ENCODE measurements at regions not wholly inside any gene's neighbourhood (a gene's known extent, or its start where the extent isn't known, plus 50 kb on each side); places are given as distances from the start of the nearest gene placed in this dataset.
A peak's percentile ranks its signal among the peaks of the same experiment; 100 is the strongest.

- Histone ChIP-seq H3K79me1 (ENCODE audit: low read depth, low read length) (no peaks in the 10 kb centered on the region), H3K36me3 (ENCODE audit: control insufficient read depth in 2 of 4, insufficient read depth in 4 of 4, low read length in 3 of 4) (no peaks in the 10 kb centered on the region), H3K4ac (replicated peaks; ENCODE audit: insufficient read length, low read depth, low read length) (no peak overlapping the region), H3K4me2 (ENCODE audit: insufficient read depth in 1 of 2, low read depth in 2 of 2, low read length in 2 of 2) (peak overlapping the region in 1 of 2 experiments; percentile 11; a peak in 2 of 4 replicates), H3K18ac (ENCODE audit: extremely low read depth, low read length) (peak overlapping the region; percentile 36; the same call in 1 of the 2 replicates), H4K91ac (replicated peaks; ENCODE audit: insufficient read length, low read length) (no peak overlapping the region), H3K27ac (ENCODE audit: low read depth, low read length) (no peak overlapping the region), H3K4me3 (ENCODE audit: extremely low read depth in 1 of 4, insufficient read depth in 2 of 4, low read depth in 3 of 4, low read length in 4 of 4) (no peak overlapping the region), H3K56ac (replicated peaks; ENCODE audit: insufficient read length, low read depth, low read length) (no peak overlapping the region), H3K23ac (ENCODE audit: insufficient read length) (no peak overlapping the region), H3K4me1 (replicated peaks in 1 of 4; ENCODE audit: control insufficient read depth in 3 of 4, insufficient read depth in 4 of 4, low read length in 3 of 4) (peaks cover 0 to 11% (median 4%) of the 10 kb centered on the region in 4 experiments; a peak in 3 of 7 replicates), H4K8ac (ENCODE audit: extremely low read depth, insufficient read depth, low read length) (no peak overlapping the region), H2AFZ (ENCODE audit: low read length) (no peak overlapping the region), H2BK120ac (replicated peaks; ENCODE audit: low read depth, low read length) (no peak overlapping the region), H2BK15ac (ENCODE audit: low read length) (no peak overlapping the region), H3K23me2 (ENCODE audit: low read depth, low read length) (no peaks in the 10 kb centered on the region), H3K14ac (ENCODE audit: insufficient read length) (no peak overlapping the region), H3K9ac (replicated peaks in 1 of 4; ENCODE audit: extremely low read depth in 1 of 4, low read depth in 3 of 4, low read length in 3 of 4) (no peak overlapping the region), H2AK5ac (ENCODE audit: low read depth, low read length) (no peak overlapping the region), H2BK5ac (ENCODE audit: low read depth, low read length) (0 out of 2 replicates have a peak overlapping the region, but pooled peaks have one; percentile 38), H3K27me3 (replicated peaks in 1 of 4; ENCODE audit: control insufficient read depth in 3 of 4, extremely low read depth in 1 of 4, insufficient read depth in 3 of 4, low read length in 3 of 4) (no peaks in the 10 kb centered on the region), H3K9me3 (ENCODE audit: insufficient read depth in 2 of 2, low read depth in 1 of 2, low read length in 1 of 2) (no peaks in the 10 kb centered on the region), H3K79me2 (ENCODE audit: control insufficient read depth in 1 of 2, insufficient read depth in 2 of 2, low read length in 2 of 2) (no peaks in the 10 kb centered on the region), H2BK20ac (ENCODE audit: low read length) (no peak overlapping the region), H2BK12ac (ENCODE audit: low read depth, low read length) (no peak overlapping the region), H4K5ac (ENCODE audit: insufficient read length, low read depth, low read length) (no peak overlapping the region), H4K20me1 (replicated peaks in 1 of 2; ENCODE audit: control insufficient read depth in 1 of 2, insufficient read depth in 2 of 2, low read length in 2 of 2) (no peaks in the 10 kb centered on the region)
- CTCF ChIA-PET (ENCODE audit: partially characterized antibody), result interaction anchor here (1.0 kb wide), 1 partner anchor 14 kb away, joined by 4 read pairs; no protein-coding TSS in a partner anchor
- no peak for FAIRE-seq
- no peak for DNase-seq (ENCODE audit: low read depth in 1 of 2, low spot score in 2 of 2)
- 65% methylated on average over 4 of the region's 4 CpGs; no CpG with 5 or more reads in 1 of the 2 experiments for WGBS, 2 experiments (ENCODE audit: extremely low coverage in 1 of 2, insufficient coverage in 1 of 2, insufficient read length in 1 of 2, insufficient replicate concordance in 2 of 2, low coverage in 1 of 2, low lambda C conversion rate in 2 of 2, missing lambda C conversion rate in 1 of 2)
- POLR2A ChIA-PET (ENCODE audit: partially characterized antibody), result no interaction called here
- no peak for TF ChIP-seq JUN (IDR thresholded peaks at IDR 0.05; ENCODE audit: low read depth, low read length)
- no peak for TF ChIP-seq RFX5 (IDR thresholded peaks at IDR 0.05; ENCODE audit: borderline replicate concordance, low read depth, low read length)
- TF ChIP-seq POLR2A (IDR thresholded peaks at IDR 0.05; ENCODE audit: control extremely low read depth in 1 of 2, low read depth in 2 of 2, low read length in 2 of 2), result no peak
- no peak for TF ChIP-seq POU5F1 (IDR thresholded peaks at IDR 0.05; ENCODE audit: low read depth, low read length)
- TF ChIP-seq SP4 (IDR thresholded peaks at IDR 0.05; ENCODE audit: low read length), result no peak
- no peak for TF ChIP-seq JUND (IDR thresholded peaks at IDR 0.05; ENCODE audit: low read length)
- no peak for TF ChIP-seq BRCA1 (IDR thresholded peaks at IDR 0.05; ENCODE audit: low read depth, low read length)
- TF ChIP-seq RAD21 (IDR thresholded peaks at IDR 0.05 in 1 of 2, conservative IDR thresholded peaks at IDR 0.05 in 1 of 2; ENCODE audit: low read depth in 2 of 2, low read length in 2 of 2), result no peak
- no peak for TF ChIP-seq CHD1 (IDR thresholded peaks at IDR 0.05; ENCODE audit: low read depth, low read length)
- TF ChIP-seq TCF12 (IDR thresholded peaks at IDR 0.05; ENCODE audit: low read depth, low read length), result no peak
- no peak for TF ChIP-seq RNF2 (IDR thresholded peaks at IDR 0.05; ENCODE audit: borderline replicate concordance, low read depth, low read length, missing control alignments, poor library complexity, severe bottlenecking)
- no peak for TF ChIP-seq TAF7 (optimal IDR thresholded peaks at IDR 0.05; ENCODE audit: borderline replicate concordance, low read depth, low read length)
- TF ChIP-seq CEBPB (IDR thresholded peaks at IDR 0.05; ENCODE audit: low read depth, low read length), result no peak
- no peak for TF ChIP-seq NANOG (IDR thresholded peaks at IDR 0.05; ENCODE audit: insufficient read depth, low read depth, low read length, poor library complexity, severe bottlenecking)
These were observed 887.3 kb upstream of the TENM4 start for GRCh38 chr11:80327956-80328614.

Measured in H1 (cell line).